Esophagus squamous epithelium (tissue), 5 donors: ENCODE measurements at regions not wholly inside any gene's neighbourhood (a gene's known extent, or its start where the extent isn't known, plus 50 kb on each side); places are given as distances from the start of the nearest gene placed in this dataset.

Experiments used
- DNase-seq: peaks from one replicate; lab custom pipeline; 2025; lab: John Stamatoyannopoulos, UW
- H3K27ac ChIP-seq, 4 donors: fragments of 200-600 bp; sonication (generic); one replicate each; pipeline ENCODE4 v1.5.1; 2016 to 2019; ENCODE audit warnings: mild to moderate bottlenecking in 1 of 4
- H3K27me3 ChIP-seq, 4 donors: fragments of 200-600 bp; sonication (generic); 1 replicate in 3 of 4; 2 replicates in 1 of 4; pipeline versions ENCODE4 v1.5.1 to v1.6.0; 2017 to 2021; ENCODE audit warnings: antibody characterized with exemption in 1 of 4
- H3K36me3 ChIP-seq, 3 donors: fragments of 200-600 bp; sonication (generic); one replicate each; pipeline ENCODE4 v1.5.1; 2016 to 2019
- H3K4me1 ChIP-seq, 3 donors: fragments of 200-600 bp; sonication (generic); one replicate each; pipeline ENCODE4 v1.5.1; 2017 to 2019
- H3K4me3 ChIP-seq, 4 donors: fragments of 200-600 bp; sonication (generic); 1 replicate in 3 of 4; 2 replicates in 1 of 4; pipeline ENCODE4 v1.5.1; 2016 to 2019; ENCODE audit warnings: mild to moderate bottlenecking in 2 of 4, moderate library complexity in 1 of 4
- H3K9me3 ChIP-seq, 3 donors: fragments of 200-600 bp; sonication (generic); one replicate each; pipeline ENCODE4 v1.5.1; 2016 to 2019
- CTCF ChIP-seq, 6 experiments: fragments of 450-650 bp in 4 of 6; fragments of 200-600 bp in 2 of 6; sonication (generic) in 2 of 6; IDR thresholded peaks; one replicate each; pipeline ENCODE4 v1.5.1; 2016 to 2019; ENCODE audit warnings: antibody characterized with exemption in 6 of 6, mild to moderate bottlenecking in 4 of 6, moderate library complexity in 4 of 6
- POLR2A ChIP-seq, 4 donors: fragments of 450-650 bp; IDR thresholded peaks; one replicate each; pipeline ENCODE4 v1.6.1; 2017; ENCODE audit warnings: antibody characterized with exemption in 4 of 4, mild to moderate bottlenecking in 4 of 4, moderate library complexity in 3 of 4
- WGBS, 2 donors: methylation state at CpG; one replicate each; pipeline ENCODE4 v1.1.5; 2018; 5-methylcytosine and 5-hydroxymethylcytosine counted together
- intact Hi-C: fragments of 100-400 bp; cut with DNase I; formaldehyde crosslinking; loops from one replicate; pipeline ENCODE4 v1.15.0; 2022
- donor health status: DM: yes; HTN: yes; CAD: no.

GRCh38 chr17:77829843-77830799, 128.4 kb upstream of the TNRC6C start:
- Histone ChIP-seq H3K36me3 (no peaks in the 10 kb centered on the region), H3K27me3 (peaks cover 0 to 24% (median 0%) of the 10 kb centered on the region in 4 donors), H3K9me3 (no peaks in the 10 kb centered on the region), H3K27ac (peak overlapping the region; percentile 55 to 83 (median 76)), H3K4me3 (no peak overlapping the region), H3K4me1 (peaks cover 32 to 47% (median 39%) of the 10 kb centered on the region in 3 donors)
- TF ChIP-seq CTCF (IDR thresholded peaks at IDR 0.05) (no peak), POLR2A (IDR thresholded peaks at IDR 0.05) (no peak)
- intact Hi-C loops = no loop called here
- 28 to 36% methylated on average over 9 to 12 of the region's 16 CpGs for WGBS, 2 donors
- DNase-seq = no peak

- peak overlapping the region; percentile 55 to 83 (median 76) for H3K27ac ChIP-seq
- H3K36me3 ChIP-seq = no peaks in the 10 kb centered on the region
- H3K4me3 ChIP-seq = no peak overlapping the region
- H3K9me3 ChIP-seq = no peaks in the 10 kb centered on the region
- DNase-seq = no peak
- intact Hi-C loops = no loop called here
- WGBS, 2 donors = 63 to 80% methylated on average over 6 to 13 of the region's 17 CpGs
- peaks cover 32 to 51% (median 39%) of the 10 kb centered on the region in 3 donors for H3K4me1 ChIP-seq
- H3K27me3 ChIP-seq = peaks cover 0 to 19% (median 0%) of the 10 kb centered on the region in 4 donors
- TF ChIP-seq POLR2A (IDR thresholded peaks at IDR 0.05) = no peak
- TF ChIP-seq CTCF (IDR thresholded peaks at IDR 0.05) = no peak
Observed at GRCh38 chr17:77830816-77831473, 127.6 kb upstream of the TNRC6C start.

- H3K27ac ChIP-seq = peak overlapping the region in 3 of 4 donors; percentile 73 to 83 (median 78)
- no peaks in the 10 kb centered on the region for H3K36me3 ChIP-seq
- 64 to 73% methylated on average over 13 to 17 of the region's 17 CpGs for WGBS, 2 donors
- intact Hi-C loops = no loop called here
- no peak for DNase-seq
- no peaks in the 10 kb centered on the region for H3K9me3 ChIP-seq
- H3K4me1 ChIP-seq = peaks cover 32 to 58% (median 39%) of the 10 kb centered on the region in 3 donors
- H3K27me3 ChIP-seq = peaks cover 0 to 12% (median 0%) of the 10 kb centered on the region in 4 donors
- no peak for TF ChIP-seq POLR2A (IDR thresholded peaks at IDR 0.05)
- TF ChIP-seq CTCF (IDR thresholded peaks at IDR 0.05) = no peak
- no peak overlapping the region for H3K4me3 ChIP-seq
Observed at GRCh38 chr17:77831474-77832179, 126.9 kb upstream of the TNRC6C start.

GRCh38 chr17:77832180-77832560, 126.3 kb upstream of the TNRC6C start:
- 82 to 85% methylated on average over 7 to 8 of the region's 8 CpGs for WGBS, 2 donors
- TF ChIP-seq POLR2A (IDR thresholded peaks at IDR 0.05) (no peak), CTCF (IDR thresholded peaks at IDR 0.05) (no peak)
- Histone ChIP-seq H3K4me1 (peaks cover 32 to 62% (median 39%) of the 10 kb centered on the region in 3 donors), H3K4me3 (no peak overlapping the region), H3K27ac (no peak overlapping the region), H3K36me3 (no peaks in the 10 kb centered on the region), H3K9me3 (no peaks in the 10 kb centered on the region), H3K27me3 (peaks cover 0 to 10% (median 0%) of the 10 kb centered on the region in 4 donors)
- DNase-seq = no peak
- intact Hi-C loops = no loop called here
